Osteoblast (primary cell): ENCODE measurements at regions not wholly inside any gene's neighbourhood (a gene's known extent, or its start where the extent isn't known, plus 50 kb on each side); places are given as distances from the start of the nearest gene placed in this dataset.

Experiments
- DNase-seq: peaks from one replicate; pipeline ENCODE4 v3.0.0; 2011; ENCODE audit warnings: low spot score, mixed read lengths; ENCODE audit not compliant: insufficient read length; ENCODE audit errors: missing footprints
- H2AFZ ChIP-seq: 2 replicates; pipeline ENCODE4 v1.6.0; 2011; ENCODE audit warnings: mild to moderate bottlenecking, low read length
- H3K27ac ChIP-seq: 2 replicates; pipeline ENCODE4 v1.5.1; 2011; ENCODE audit warnings: mild to moderate bottlenecking, low read depth, low read length, moderate library complexity
- H3K27me3 ChIP-seq: 2 replicates; pipeline ENCODE4 v1.6.0; 2012; ENCODE audit warnings: mild to moderate bottlenecking, control low read depth, inconsistent platforms, low read length, moderate library complexity; ENCODE audit not compliant: insufficient read depth
- H3K36me3 ChIP-seq: 2 replicates; pipeline ENCODE4 v1.5.1; 2011; ENCODE audit warnings: mild to moderate bottlenecking, low read length, control low read depth, moderate library complexity; ENCODE audit not compliant: insufficient read depth
- H3K4me1 ChIP-seq: 2 replicates; pipeline ENCODE4 v1.5.1; 2011; ENCODE audit warnings: mild to moderate bottlenecking, low read length, control low read depth, moderate library complexity; ENCODE audit not compliant: insufficient read depth
- H3K4me2 ChIP-seq: 2 replicates; pipeline ENCODE4 v1.6.0; 2011; ENCODE audit warnings: mild to moderate bottlenecking, low read length; ENCODE audit not compliant: insufficient read depth
- H3K4me3 ChIP-seq: fragments of 200-600 bp; sonication (generic); 3 replicates; pipeline ENCODE4 v1.5.1; 2012; ENCODE audit warnings: mild to moderate bottlenecking, low read length, inconsistent platforms; ENCODE audit not compliant: insufficient read depth
- H3K79me2 ChIP-seq: 2 replicates; pipeline ENCODE4 v1.6.0; 2012; ENCODE audit warnings: mild to moderate bottlenecking, low read length, control low read depth, inconsistent platforms; ENCODE audit not compliant: insufficient read depth
- H3K9me3 ChIP-seq: 2 replicates; pipeline ENCODE4 v1.5.1; 2011; ENCODE audit warnings: low read depth, low read length, control low read depth
- H4K20me1 ChIP-seq: 2 replicates; pipeline ENCODE4 v1.6.0; 2012; ENCODE audit warnings: mild to moderate bottlenecking, low read length, control low read depth; ENCODE audit not compliant: insufficient read depth
- TF ChIP-seq, protein P1 (sequence below): IDR thresholded peaks from 2 replicates; pipeline ENCODE4 v1.5.1; 2011; ENCODE audit warnings: mild to moderate bottlenecking, low read depth, low read length, moderate library complexity; ENCODE audit errors: extremely low read depth

DNA sequence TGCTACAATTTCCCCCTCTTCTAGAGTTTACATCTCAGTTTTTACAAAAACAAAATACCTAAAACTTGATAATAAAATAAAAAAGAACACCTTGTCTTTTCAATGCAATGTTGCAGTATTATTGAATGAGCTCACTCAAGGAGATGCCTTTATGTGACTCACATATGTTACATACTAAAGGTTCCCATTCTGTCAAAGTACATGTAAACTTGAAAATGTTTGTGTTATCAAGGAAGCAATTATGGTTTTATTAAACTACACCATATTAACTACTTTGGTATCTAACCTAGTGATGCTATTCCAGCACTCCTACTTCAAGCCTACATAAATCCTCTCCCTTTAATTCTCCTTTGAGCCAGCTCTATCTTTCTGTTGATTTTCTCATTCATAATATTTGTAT is 658.3 kb downstream of the PTPRC start:
- no peaks in the 10 kb centered on the region for H3K9me3 ChIP-seq
- H4K20me1 ChIP-seq: no peaks in the 10 kb centered on the region
- H3K27me3 ChIP-seq: no peaks in the 10 kb centered on the region
- H3K79me2 ChIP-seq: no peaks in the 10 kb centered on the region
- TF ChIP-seq, protein P1, sequence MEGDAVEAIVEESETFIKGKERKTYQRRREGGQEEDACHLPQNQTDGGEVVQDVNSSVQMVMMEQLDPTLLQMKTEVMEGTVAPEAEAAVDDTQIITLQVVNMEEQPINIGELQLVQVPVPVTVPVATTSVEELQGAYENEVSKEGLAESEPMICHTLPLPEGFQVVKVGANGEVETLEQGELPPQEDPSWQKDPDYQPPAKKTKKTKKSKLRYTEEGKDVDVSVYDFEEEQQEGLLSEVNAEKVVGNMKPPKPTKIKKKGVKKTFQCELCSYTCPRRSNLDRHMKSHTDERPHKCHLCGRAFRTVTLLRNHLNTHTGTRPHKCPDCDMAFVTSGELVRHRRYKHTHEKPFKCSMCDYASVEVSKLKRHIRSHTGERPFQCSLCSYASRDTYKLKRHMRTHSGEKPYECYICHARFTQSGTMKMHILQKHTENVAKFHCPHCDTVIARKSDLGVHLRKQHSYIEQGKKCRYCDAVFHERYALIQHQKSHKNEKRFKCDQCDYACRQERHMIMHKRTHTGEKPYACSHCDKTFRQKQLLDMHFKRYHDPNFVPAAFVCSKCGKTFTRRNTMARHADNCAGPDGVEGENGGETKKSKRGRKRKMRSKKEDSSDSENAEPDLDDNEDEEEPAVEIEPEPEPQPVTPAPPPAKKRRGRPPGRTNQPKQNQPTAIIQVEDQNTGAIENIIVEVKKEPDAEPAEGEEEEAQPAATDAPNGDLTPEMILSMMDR: no peak
- H3K4me3 ChIP-seq: no peak overlapping the region
- peak overlapping the region; percentile 68 for H3K27ac ChIP-seq
- no peaks in the 10 kb centered on the region for H3K36me3 ChIP-seq
- H2AFZ ChIP-seq: no peak overlapping the region
- H3K4me1 ChIP-seq: peaks cover 20% of the 10 kb centered on the region
- H3K4me2 ChIP-seq: no peak overlapping the region
- DNase-seq: no peak

GRCh38 chr1:199297887-199298286 is 659.0 kb downstream of the PTPRC start:
- peaks cover 26% of the 10 kb centered on the region for H3K4me1 ChIP-seq
- H3K36me3 ChIP-seq: no peaks in the 10 kb centered on the region
- H3K79me2 ChIP-seq: no peaks in the 10 kb centered on the region
- H3K9me3 ChIP-seq: no peaks in the 10 kb centered on the region
- H3K4me2 ChIP-seq: no peak overlapping the region
- H4K20me1 ChIP-seq: no peaks in the 10 kb centered on the region
- TF ChIP-seq, protein P1: no peak
- H3K4me3 ChIP-seq: no peak overlapping the region
- H3K27me3 ChIP-seq: no peaks in the 10 kb centered on the region
- DNase-seq: no peak
- peak overlapping the region; percentile 68 for H3K27ac ChIP-seq
- no peak overlapping the region for H2AFZ ChIP-seq

GRCh38 chr1:199298825-199299224 is 660.0 kb downstream of the PTPRC start:
- Histone ChIP-seq H3K27ac (peak overlapping the region; percentile 68), H3K79me2 (no peaks in the 10 kb centered on the region), H3K4me1 (peaks cover 26% of the 10 kb centered on the region), H4K20me1 (no peaks in the 10 kb centered on the region), H3K4me3 (no peak overlapping the region), H3K27me3 (no peaks in the 10 kb centered on the region), H2AFZ (no peak overlapping the region), H3K36me3 (no peaks in the 10 kb centered on the region), H3K9me3 (no peaks in the 10 kb centered on the region), H3K4me2 (peak overlapping the region; percentile 22)
- no peak for DNase-seq
- TF ChIP-seq, protein P1: no peak

DNA sequence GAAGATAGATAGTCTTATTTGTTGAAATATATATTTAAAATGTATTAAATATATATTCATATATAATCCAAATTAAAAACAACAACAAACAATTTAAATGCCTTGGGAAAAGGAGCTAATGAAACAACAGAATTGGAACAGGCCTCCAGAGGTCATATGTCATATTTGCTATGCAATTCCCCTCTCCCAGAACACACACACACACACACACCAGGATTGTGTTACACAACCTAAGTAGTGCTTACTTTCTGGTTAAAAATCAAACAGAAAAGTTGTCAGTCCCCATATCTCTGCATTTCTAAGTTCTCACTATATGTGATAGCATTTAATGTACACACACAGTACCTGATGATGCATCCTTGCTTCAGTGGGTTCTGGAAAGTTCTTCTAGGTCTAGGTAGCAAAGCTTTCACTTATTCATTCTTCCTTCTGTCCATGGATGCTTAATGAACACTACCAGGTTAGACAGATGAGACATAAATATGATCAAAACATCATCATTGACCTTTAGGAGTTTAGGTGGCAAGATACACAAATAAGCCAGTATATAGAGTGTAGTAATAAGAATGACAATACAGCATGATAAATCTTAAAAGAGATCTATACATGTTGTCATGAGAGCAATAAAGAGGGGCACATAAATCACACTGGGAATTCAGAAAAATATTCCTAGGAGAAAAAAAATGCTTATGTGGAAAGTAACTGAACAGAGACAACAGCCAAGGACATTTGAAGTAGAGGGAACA is 662.8 kb downstream of the PTPRC start:
- Histone ChIP-seq H2AFZ (no peak overlapping the region), H3K4me3 (no peak overlapping the region), H3K36me3 (no peaks in the 10 kb centered on the region), H4K20me1 (no peaks in the 10 kb centered on the region), H3K4me2 (no peak overlapping the region), H3K9me3 (no peaks in the 10 kb centered on the region), H3K27me3 (no peaks in the 10 kb centered on the region), H3K79me2 (no peaks in the 10 kb centered on the region), H3K27ac (peak overlapping the region; percentile 6), H3K4me1 (peaks cover 26% of the 10 kb centered on the region)
- DNase-seq: no peak
- TF ChIP-seq, protein P1: no peak
